WTC11 (cell line): ENCODE measurements at regions not wholly inside any gene's neighbourhood (a gene's known extent, or its start where the extent isn't known, plus 50 kb on each side); places are given as distances from the start of the nearest gene placed in this dataset.

Source experiments
- ATAC-seq: fragments of 200-7000 bp; cut with Tn5 transposase; 2 replicates; pipeline ENCODE4 v1.10.0; 2021; ENCODE audit warnings: mild to moderate bottlenecking, moderate library complexity
- CTCF ChIA-PET: fragments of 300-600 bp; sonication (Branson Sonifier 250); formaldehyde crosslinking; loops from one replicate; lab custom pipeline; 2021; ENCODE audit warnings: antibody characterized with exemption; lab: Charles Lee
- POLR2A ChIA-PET: fragments of 350-600 bp; sonication (Branson Sonifier 250); formaldehyde crosslinking; loops from one replicate; lab custom pipeline; 2021; ENCODE audit warnings: antibody characterized with exemption; lab: Charles Lee
- DNase-seq: peaks from one replicate; pipeline ENCODE4 v3.0.0; 2021; ENCODE audit warnings: low spot score
- H3K27ac Mint-ChIP-seq: 2 replicates; pipeline ENCODE4 v1.8.0; 2021; ENCODE audit warnings: mixed read lengths
- H3K27me3 Mint-ChIP-seq: 2 replicates; pipeline ENCODE4 v1.8.0; 2021; ENCODE audit warnings: low read depth, mild to moderate bottlenecking, moderate library complexity, mixed read lengths
- H3K36me3 Mint-ChIP-seq: 2 replicates; pipeline ENCODE4 v1.8.0; 2021; ENCODE audit warnings: mixed read lengths
- H3K4me1 Mint-ChIP-seq: 2 replicates; pipeline ENCODE4 v1.8.0; 2022; ENCODE audit warnings: mixed read lengths
- H3K4me3 Mint-ChIP-seq: 2 replicates; pipeline ENCODE4 v1.8.0; 2021; ENCODE audit warnings: mild to moderate bottlenecking, moderate library complexity, mixed read lengths
- H3K9me3 Mint-ChIP-seq: 2 replicates; pipeline ENCODE4 v1.8.0; 2021; ENCODE audit warnings: mixed read lengths
- ESRRA ChIP-seq: sonication (generic); formaldehyde crosslinking; IDR thresholded peaks from 2 replicates; pipeline ENCODE4 v1.8.1; 2022; ENCODE audit warnings: mild to moderate bottlenecking, missing genetic modification reagents, borderline replicate concordance
- ETV6 ChIP-seq: sonication (generic); formaldehyde crosslinking; IDR thresholded peaks from 2 replicates; pipeline ENCODE4 v1.8.1; 2022; ENCODE audit warnings: mild to moderate bottlenecking, missing genetic modification reagents
- KAT7 ChIP-seq: sonication (generic); formaldehyde crosslinking; IDR thresholded peaks from 2 replicates; pipeline ENCODE4 v1.8.1; 2023; ENCODE audit warnings: missing genetic modification reagents, mild to moderate bottlenecking, borderline replicate concordance
- PREB ChIP-seq: sonication (generic); formaldehyde crosslinking; IDR thresholded peaks from 2 replicates; pipeline ENCODE4 v1.8.1; 2022; ENCODE audit warnings: mild to moderate bottlenecking, missing genetic modification reagents, moderate library complexity, borderline replicate concordance
- SMAD4 ChIP-seq: sonication (generic); formaldehyde crosslinking; IDR thresholded peaks from 2 replicates; pipeline ENCODE4 v1.8.0; 2022; ENCODE audit warnings: mild to moderate bottlenecking, missing genetic modification reagents
- ZNF219 ChIP-seq: sonication (generic); formaldehyde crosslinking; IDR thresholded peaks from 2 replicates; pipeline ENCODE4 v1.8.0; 2023; ENCODE audit warnings: missing genetic modification reagents, mild to moderate bottlenecking, borderline replicate concordance
- ZNF317 ChIP-seq: sonication (generic); formaldehyde crosslinking; IDR thresholded peaks from 2 replicates; pipeline ENCODE4 v1.8.1; 2023; ENCODE audit warnings: low read depth, mild to moderate bottlenecking, moderate library complexity, missing genetic modification reagents, borderline replicate concordance

- DNase-seq, result no peak
- CTCF ChIA-PET, result interaction anchor here (0.7 kb wide), 1 partner anchor 763 kb away, joined by 5 read pairs; no protein-coding TSS in a partner anchor
- H3K4me3 Mint-ChIP-seq, result no peak overlapping the region
- no peak overlapping the region for H3K27ac Mint-ChIP-seq
- ATAC-seq, result no peak
- TF ChIP-seq ZNF219 (CRISPR knock-in tag) (no peak), PREB (CRISPR knock-in tag) (no peak), ZNF317 (CRISPR knock-in tag) (no peak), KAT7 (CRISPR knock-in tag) (no peak), SMAD4 (CRISPR knock-in tag) (no peak), ETV6 (CRISPR knock-in tag) (no peak), ESRRA (CRISPR knock-in tag) (no peak)
- H3K9me3 Mint-ChIP-seq, result peaks cover 5% of the 10 kb centered on the region
- POLR2A ChIA-PET, result no interaction called here
- H3K36me3 Mint-ChIP-seq, result no peaks in the 10 kb centered on the region
- no peaks in the 10 kb centered on the region for H3K27me3 Mint-ChIP-seq
- peaks cover 3% of the 10 kb centered on the region; the same call in 1 of the 2 replicates for H3K4me1 Mint-ChIP-seq
Measured at GRCh38 chr10:11661441-11661840, 50.0 kb upstream of the USP6NL start.
